WTC11 (cell line): ENCODE measurements at regions not wholly inside any gene's neighbourhood (a gene's known extent, or its start where the extent isn't known, plus 50 kb on each side); places are given as distances from the start of the nearest gene placed in this dataset.

ENCODE experiments used
- ATAC-seq: fragments of 200-7000 bp; cut with Tn5 transposase; 2 replicates; pipeline ENCODE4 v1.10.0; 2021; ENCODE audit warnings: mild to moderate bottlenecking, moderate library complexity
- CTCF ChIA-PET: fragments of 300-600 bp; sonication (Branson Sonifier 250); formaldehyde crosslinking; loops from one replicate; lab custom pipeline; 2021; ENCODE audit warnings: antibody characterized with exemption; lab: Charles Lee
- POLR2A ChIA-PET: fragments of 350-600 bp; sonication (Branson Sonifier 250); formaldehyde crosslinking; loops from one replicate; lab custom pipeline; 2021; ENCODE audit warnings: antibody characterized with exemption; lab: Charles Lee
- DNase-seq: peaks from one replicate; pipeline ENCODE4 v3.0.0; 2021; ENCODE audit warnings: low spot score
- H3K27ac Mint-ChIP-seq: 2 replicates; pipeline ENCODE4 v1.8.0; 2021; ENCODE audit warnings: mixed read lengths
- H3K27me3 Mint-ChIP-seq: 2 replicates; pipeline ENCODE4 v1.8.0; 2021; ENCODE audit warnings: low read depth, mild to moderate bottlenecking, moderate library complexity, mixed read lengths
- H3K36me3 Mint-ChIP-seq: 2 replicates; pipeline ENCODE4 v1.8.0; 2021; ENCODE audit warnings: mixed read lengths
- H3K4me1 Mint-ChIP-seq: 2 replicates; pipeline ENCODE4 v1.8.0; 2022; ENCODE audit warnings: mixed read lengths
- H3K4me3 Mint-ChIP-seq: 2 replicates; pipeline ENCODE4 v1.8.0; 2021; ENCODE audit warnings: mild to moderate bottlenecking, moderate library complexity, mixed read lengths
- H3K9me3 Mint-ChIP-seq: 2 replicates; pipeline ENCODE4 v1.8.0; 2021; ENCODE audit warnings: mixed read lengths
- ELF4 ChIP-seq: sonication (generic); formaldehyde crosslinking; IDR thresholded peaks from 2 replicates; pipeline ENCODE4 v1.8.1; 2022; ENCODE audit warnings: low read depth, mild to moderate bottlenecking, moderate library complexity, missing genetic modification reagents
- ERG ChIP-seq: fragments of 250-450 bp; sonication (Bioruptor Pico); IDR thresholded peaks from 2 replicates; pipeline ENCODE4 v1.8.0; 2021; ENCODE audit warnings: mild to moderate bottlenecking
- GABPB1 ChIP-seq: sonication (generic); formaldehyde crosslinking; IDR thresholded peaks from 2 replicates; pipeline ENCODE4 v1.8.1; 2023; ENCODE audit warnings: mild to moderate bottlenecking, missing genetic modification reagents
- GRHL2 ChIP-seq: fragments of 250-450 bp; sonication (Bioruptor Pico); IDR thresholded peaks from 2 replicates; pipeline ENCODE4 v1.8.0; 2022; ENCODE audit warnings: mild to moderate bottlenecking, moderate library complexity; ENCODE audit not compliant: insufficient replicate concordance, severe bottlenecking
- IRF2 ChIP-seq: sonication (generic); formaldehyde crosslinking; IDR thresholded peaks from 2 replicates; pipeline ENCODE4 v1.8.0; 2022; ENCODE audit warnings: low read depth, missing genetic modification reagents, borderline replicate concordance
- KAT7 ChIP-seq: sonication (generic); formaldehyde crosslinking; IDR thresholded peaks from 2 replicates; pipeline ENCODE4 v1.8.1; 2023; ENCODE audit warnings: missing genetic modification reagents, mild to moderate bottlenecking, borderline replicate concordance
- NFATC4 ChIP-seq: fragments of 250-450 bp; sonication (Bioruptor Pico); IDR thresholded peaks from 2 replicates; pipeline ENCODE4 v1.9.0; 2021; ENCODE audit warnings: mild to moderate bottlenecking
- NFE2L1 ChIP-seq: sonication (generic); formaldehyde crosslinking; IDR thresholded peaks from 2 replicates; pipeline ENCODE4 v1.8.1; 2023; ENCODE audit warnings: missing genetic modification reagents
- OVOL2 ChIP-seq: fragments of 250-450 bp; sonication (Bioruptor Pico); IDR thresholded peaks from 2 replicates; pipeline ENCODE4 v1.9.0; 2021; ENCODE audit warnings: mild to moderate bottlenecking, borderline replicate concordance
- SMAD3 ChIP-seq: sonication (generic); formaldehyde crosslinking; IDR thresholded peaks from 2 replicates; pipeline ENCODE4 v1.8.0; 2022; ENCODE audit warnings: missing genetic modification reagents, mild to moderate bottlenecking, borderline replicate concordance
- TCF7 ChIP-seq: sonication (generic); formaldehyde crosslinking; IDR thresholded peaks from 2 replicates; pipeline ENCODE4 v1.8.0; 2022; ENCODE audit warnings: mild to moderate bottlenecking, low read depth, missing genetic modification reagents, moderate library complexity
- TEAD1 ChIP-seq: sonication (generic); formaldehyde crosslinking; IDR thresholded peaks from 2 replicates; pipeline ENCODE4 v1.8.0; 2022; ENCODE audit warnings: mild to moderate bottlenecking, missing genetic modification reagents
- USF1 ChIP-seq: sonication (generic); formaldehyde crosslinking; IDR thresholded peaks from 2 replicates; pipeline ENCODE4 v1.8.0; 2022; ENCODE audit warnings: mild to moderate bottlenecking, missing genetic modification reagents
- USF2 ChIP-seq: sonication (generic); formaldehyde crosslinking; IDR thresholded peaks from 2 replicates; pipeline ENCODE4 v1.8.1; 2023; ENCODE audit warnings: mild to moderate bottlenecking, missing genetic modification reagents, moderate library complexity
- ZBTB43 ChIP-seq: sonication (generic); formaldehyde crosslinking; IDR thresholded peaks from 2 replicates; pipeline ENCODE4 v1.8.1; 2023; ENCODE audit warnings: mild to moderate bottlenecking, missing genetic modification reagents
- ZNF121 ChIP-seq: sonication (generic); formaldehyde crosslinking; IDR thresholded peaks from 2 replicates; pipeline ENCODE4 v1.8.0; 2023; ENCODE audit warnings: missing genetic modification reagents
- ZNF138 ChIP-seq: sonication (generic); formaldehyde crosslinking; conservative IDR thresholded peaks from 2 replicates; pipeline ENCODE4 v1.8.1; 2022; ENCODE audit warnings: mild to moderate bottlenecking, moderate library complexity, missing genetic modification reagents
- ZNF219 ChIP-seq: sonication (generic); formaldehyde crosslinking; IDR thresholded peaks from 2 replicates; pipeline ENCODE4 v1.8.0; 2023; ENCODE audit warnings: missing genetic modification reagents, mild to moderate bottlenecking, borderline replicate concordance
- ZNF317 ChIP-seq: sonication (generic); formaldehyde crosslinking; IDR thresholded peaks from 2 replicates; pipeline ENCODE4 v1.8.1; 2023; ENCODE audit warnings: low read depth, mild to moderate bottlenecking, moderate library complexity, missing genetic modification reagents, borderline replicate concordance
- ZNF423 ChIP-seq: fragments of 250-450 bp; sonication (Bioruptor Pico); IDR thresholded peaks from 2 replicates; pipeline ENCODE4 v2.1.2; 2022; ENCODE audit warnings: mild to moderate bottlenecking, moderate library complexity
- ZNF532 ChIP-seq: fragments of 250-450 bp; sonication (Bioruptor Pico); IDR thresholded peaks from 2 replicates; pipeline ENCODE4 v1.9.0; 2021; ENCODE audit warnings: mild to moderate bottlenecking, borderline replicate concordance
- ZSCAN18 ChIP-seq: fragments of 250-450 bp; sonication (Bioruptor Pico); IDR thresholded peaks from 2 replicates; pipeline ENCODE4 v2.1.2; 2022; ENCODE audit warnings: mild to moderate bottlenecking, moderate library complexity

- no peak for TF ChIP-seq ZBTB43 (CRISPR knock-in tag)
- no peak for TF ChIP-seq IRF2 (CRISPR knock-in tag)
- no peak for TF ChIP-seq TCF7 (CRISPR knock-in tag)
- TF ChIP-seq ZNF317 (CRISPR knock-in tag): no peak
- no peak for TF ChIP-seq ZNF219 (CRISPR knock-in tag)
- TF ChIP-seq GABPB1: no peak
These were observed 488.1 kb downstream of the SMARCA1 start (continued) for GRCh38 chrX:129035180-129035579.

GRCh38 chrX:129034196-129034595 is 489.1 kb downstream of the SMARCA1 start:
- ATAC-seq: no peak
- H3K4me1 Mint-ChIP-seq: peaks cover 19% of the 10 kb centered on the region
- TF ChIP-seq OVOL2 (CRISPR knock-in tag): no peak
- no peak for TF ChIP-seq SMAD3 (CRISPR knock-in tag)
- no peak for TF ChIP-seq ZNF423 (CRISPR knock-in tag)
- no peak for TF ChIP-seq ZNF138 (CRISPR knock-in tag)
- TF ChIP-seq NFE2L1 (CRISPR knock-in tag): no peak
- TF ChIP-seq, all 79 proteins: peak for 0
- no peaks in the 10 kb centered on the region for H3K27me3 Mint-ChIP-seq
- no peak overlapping the region for H3K4me3 Mint-ChIP-seq
- ChIA-PET CTCF (no interaction called here), POLR2A (no interaction called here)
- no peak for DNase-seq
- H3K27ac Mint-ChIP-seq: no peak overlapping the region
- no peaks in the 10 kb centered on the region for H3K9me3 Mint-ChIP-seq
- no peaks in the 10 kb centered on the region for H3K36me3 Mint-ChIP-seq

- peaks cover 11% of the 10 kb centered on the region for H3K9me3 Mint-ChIP-seq
- ChIA-PET POLR2A (no interaction called here), CTCF (interaction anchor here (1.2 kb wide), 1 partner anchor 89 kb away, joined by 3 read pairs; no protein-coding TSS in a partner anchor)
- peaks cover 9% of the 10 kb centered on the region for H3K36me3 Mint-ChIP-seq
- H3K4me1 Mint-ChIP-seq: peaks cover 10% of the 10 kb centered on the region
- ATAC-seq (no peak), DNase-seq (no peak)
- H3K27ac Mint-ChIP-seq: no peak overlapping the region
- TF ChIP-seq NFATC4 (CRISPR knock-in tag) (no peak), TEAD1 (CRISPR knock-in tag) (no peak)
- no peaks in the 10 kb centered on the region for H3K27me3 Mint-ChIP-seq
- no peak overlapping the region for H3K4me3 Mint-ChIP-seq
These were observed 497.1 kb downstream of the SMARCA1 start for GRCh38 chrX:129026202-129026601.

GRCh38 chrX:129025376-129025775 is 497.9 kb downstream of the SMARCA1 start:
- ChIA-PET POLR2A (no interaction called here), CTCF (no interaction called here)
- no peak overlapping the region for H3K4me3 Mint-ChIP-seq
- DNase-seq: no peak
- peaks cover 9% of the 10 kb centered on the region for H3K36me3 Mint-ChIP-seq
- H3K9me3 Mint-ChIP-seq: peaks cover 11% of the 10 kb centered on the region
- H3K4me1 Mint-ChIP-seq: peaks cover 10% of the 10 kb centered on the region
- no peak for ATAC-seq
- H3K27ac Mint-ChIP-seq: no peak overlapping the region
- H3K27me3 Mint-ChIP-seq: no peaks in the 10 kb centered on the region
- TF ChIP-seq KAT7 (CRISPR knock-in tag): no peak
- no peak for TF ChIP-seq ZNF423 (CRISPR knock-in tag)
- no peak for TF ChIP-seq TCF7 (CRISPR knock-in tag)
- no peak for TF ChIP-seq ELF4
- TF ChIP-seq USF2: no peak
- no peak for TF ChIP-seq ERG (CRISPR knock-in tag)
- TF ChIP-seq USF1 (CRISPR knock-in tag): no peak
- no peak for TF ChIP-seq GRHL2
- TF ChIP-seq ZNF121 (CRISPR knock-in tag): no peak
- TF ChIP-seq ZNF532 (CRISPR knock-in tag): no peak
- no peak for TF ChIP-seq ZSCAN18
